Esophagus mucosa (tissue), 1 donor: ENCODE measurements at regions not wholly inside any gene's neighbourhood (a gene's known extent, or its start where the extent isn't known, plus 50 kb on each side); places are given as distances from the start of the nearest gene placed in this dataset.

Source experiments
- ATAC-seq: fragments of 200-7000 bp; cut with Tn5 transposase; one replicate; pipeline ENCODE4 v1.9.1; 2020
- donor health status: DM: yes; HTN: yes; CAD: no.

DNA sequence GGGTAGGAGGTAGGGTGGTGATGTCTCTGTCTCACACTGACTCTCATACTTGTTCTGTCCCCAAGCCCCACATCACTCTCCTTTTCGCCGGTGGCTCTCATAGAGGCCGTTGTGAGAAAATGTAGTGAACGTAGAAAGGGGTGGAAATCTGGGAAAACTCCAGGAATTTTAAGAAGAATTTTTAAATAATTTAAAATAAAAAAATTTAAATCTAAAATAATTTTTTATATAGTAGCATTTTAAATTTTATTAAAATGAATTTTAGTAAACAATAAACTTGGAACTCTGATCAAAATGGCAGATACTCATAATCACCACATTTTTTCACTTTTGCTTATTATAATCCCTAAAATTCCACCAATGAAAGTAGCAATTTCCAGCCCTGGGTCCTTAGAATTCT is 473.6 kb upstream of the ZFHX3 start:
- ATAC-seq, result no peak

DNA sequence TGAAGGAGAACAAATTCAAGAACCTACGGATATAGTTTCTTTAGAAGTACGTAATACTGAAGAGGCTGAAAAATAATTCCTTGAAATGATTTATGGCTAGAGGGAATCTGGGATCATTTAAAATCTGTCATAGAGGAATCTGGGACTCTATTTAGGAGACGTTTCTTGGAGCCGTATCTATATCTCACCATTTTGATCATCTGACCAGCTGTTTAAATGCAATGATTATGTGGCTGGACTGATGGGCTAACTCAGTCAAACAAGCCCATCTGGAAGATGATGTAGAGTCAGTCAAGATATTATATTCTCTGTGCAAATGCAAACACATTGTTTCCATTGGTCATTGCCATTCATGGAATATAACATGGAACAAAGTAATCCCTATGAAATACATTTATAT is 467.7 kb upstream of the ZFHX3 start:
- no peak for ATAC-seq

DNA sequence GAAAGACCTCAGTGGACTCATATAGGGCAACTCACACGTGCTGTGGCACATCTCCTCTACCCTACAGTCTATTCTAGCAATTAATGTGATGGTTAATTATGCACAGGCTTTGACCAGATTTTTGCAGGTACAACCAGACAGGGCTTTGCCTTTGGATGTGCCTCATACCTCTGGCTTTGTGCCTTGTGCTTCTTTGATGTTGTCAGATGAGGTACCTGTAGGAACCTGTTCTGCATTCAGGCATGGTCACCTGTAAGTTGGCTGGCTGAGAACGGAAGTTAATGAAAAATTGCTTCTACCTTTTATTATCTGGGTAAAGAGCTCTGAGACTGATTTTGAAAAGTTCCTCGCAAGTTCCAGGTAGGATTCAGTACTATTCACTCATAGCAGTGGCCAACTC is 462.9 kb upstream of the ZFHX3 start:
- ATAC-seq, result peak; percentile 86

DNA sequence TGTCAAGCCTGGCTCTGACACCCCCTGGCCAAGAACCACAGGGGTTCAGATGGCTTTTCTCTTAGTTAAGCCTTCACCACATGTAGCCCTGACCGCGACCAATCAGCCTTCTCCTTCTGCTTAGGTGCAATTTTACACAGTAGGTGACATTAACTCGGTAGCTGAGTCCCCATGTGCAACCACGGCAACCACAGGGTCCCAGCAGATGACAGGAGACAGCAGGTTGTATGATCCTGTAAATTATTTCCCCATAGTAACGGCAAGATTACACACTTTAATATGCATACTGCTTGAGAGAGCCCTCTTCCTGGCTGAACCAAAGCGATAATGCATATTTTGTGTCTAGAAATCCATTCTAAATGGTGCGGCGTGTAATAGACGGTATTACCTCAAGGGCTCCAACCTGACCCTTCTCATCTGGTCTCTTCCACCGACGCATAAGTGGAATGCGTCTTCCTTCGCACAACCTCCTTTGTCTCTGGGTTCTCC is 458.7 kb upstream of the ZFHX3 start:
- ATAC-seq, result no peak

DNA sequence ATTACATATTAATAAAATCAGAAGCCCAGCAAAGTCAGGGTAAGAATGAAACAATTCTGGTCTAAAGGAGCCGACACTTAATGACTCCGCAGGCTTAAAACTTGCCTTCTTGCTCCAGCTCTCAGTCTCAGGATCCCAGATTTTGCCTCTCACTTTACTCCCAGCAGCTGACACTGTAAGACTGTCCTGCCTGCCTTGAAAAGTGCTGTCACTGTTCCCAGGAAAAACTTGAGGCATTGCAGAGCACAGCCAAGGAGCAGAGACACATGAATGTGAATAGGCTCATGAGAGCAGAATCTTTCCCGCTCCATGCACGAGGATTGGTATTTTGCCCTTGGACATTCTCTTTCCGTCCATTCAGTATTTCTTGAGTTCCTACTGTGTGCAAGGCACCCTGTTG is 457.6 kb upstream of the ZFHX3 start:
- ATAC-seq, result no peak

DNA sequence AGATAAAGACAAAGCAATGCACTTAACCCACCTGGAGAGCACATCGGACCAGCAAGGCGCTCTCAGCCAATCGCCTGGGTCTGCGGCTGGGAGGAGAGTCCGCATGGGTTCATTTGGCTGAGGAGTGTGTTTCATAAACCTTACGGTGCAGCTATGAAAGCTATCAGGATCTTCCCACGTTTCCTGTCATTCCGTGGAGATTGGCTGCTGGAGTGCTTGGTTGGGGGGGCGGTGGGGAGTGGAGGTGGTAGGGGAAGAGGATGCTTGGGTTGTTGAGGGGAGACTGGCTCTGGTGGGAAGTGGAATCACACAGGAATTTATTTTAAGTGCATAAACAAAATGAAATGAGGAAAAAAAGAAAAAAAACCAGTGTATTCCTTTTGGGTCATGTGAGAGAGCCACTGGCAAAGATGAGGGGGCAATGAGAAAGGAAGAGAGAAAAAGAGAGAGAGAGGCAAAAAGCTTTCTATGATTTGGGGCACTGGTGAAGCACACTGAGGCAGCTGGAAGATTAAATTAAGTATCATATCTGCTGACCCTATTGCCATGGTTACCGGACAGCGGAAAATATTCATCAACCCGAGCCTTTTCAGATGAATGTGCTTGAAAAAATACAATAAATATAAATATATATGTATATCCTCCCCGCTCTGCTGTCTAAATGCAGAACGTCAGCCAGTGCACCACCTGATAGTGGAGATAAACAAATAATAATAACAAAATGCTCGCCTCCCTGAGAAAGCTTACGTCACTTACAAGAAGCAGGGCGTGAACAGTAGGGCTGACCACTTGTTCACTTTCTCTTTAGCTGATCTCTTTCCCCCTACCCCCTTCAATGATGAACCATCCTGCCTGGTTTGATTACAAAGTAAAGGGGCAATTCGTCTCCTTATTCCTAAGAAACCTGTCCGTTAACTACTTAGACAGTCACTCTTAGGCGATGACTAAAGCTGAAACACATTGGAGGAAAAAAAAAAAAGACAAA is 457.0 kb upstream of the ZFHX3 start:
- ATAC-seq, result no peak

DNA sequence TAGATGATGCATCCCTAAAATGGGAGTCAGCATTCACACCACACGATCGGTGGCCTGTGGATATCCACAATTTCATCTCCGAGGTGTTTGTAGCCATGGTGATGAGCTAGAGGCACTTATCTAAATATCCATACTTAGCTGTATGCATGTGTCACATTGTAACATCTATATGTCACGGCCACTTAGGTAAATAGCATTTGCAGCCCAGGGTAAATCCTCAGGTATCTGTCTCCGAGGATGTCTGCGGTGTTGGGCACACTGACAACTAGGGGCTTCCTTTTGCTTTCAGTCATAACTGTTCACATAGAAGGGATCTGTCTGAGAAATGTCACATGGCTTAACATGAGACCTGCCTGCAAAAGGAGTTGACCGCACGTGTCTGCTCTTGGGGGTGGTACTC is 455.2 kb upstream of the ZFHX3 start:
- no peak for ATAC-seq

DNA sequence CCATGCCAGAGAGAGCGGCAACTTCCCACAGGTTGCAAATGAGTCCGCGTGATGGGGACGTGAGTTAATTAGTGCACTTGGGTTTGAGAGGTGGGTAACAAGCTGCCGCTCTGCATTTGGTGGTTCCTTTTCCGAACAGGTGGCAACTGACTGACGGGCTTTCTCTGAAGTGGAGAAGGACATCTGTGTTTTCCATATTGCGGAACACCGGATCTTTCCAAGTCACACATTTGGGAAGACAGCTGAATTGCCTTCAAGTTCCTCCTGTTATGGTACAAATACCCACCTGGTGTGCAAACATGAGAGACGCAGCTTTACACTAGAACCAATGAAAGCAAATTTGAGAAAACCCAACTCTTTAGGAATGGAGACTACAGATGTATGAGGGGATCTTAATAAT is 451.3 kb upstream of the ZFHX3 start:
- no peak for ATAC-seq

DNA sequence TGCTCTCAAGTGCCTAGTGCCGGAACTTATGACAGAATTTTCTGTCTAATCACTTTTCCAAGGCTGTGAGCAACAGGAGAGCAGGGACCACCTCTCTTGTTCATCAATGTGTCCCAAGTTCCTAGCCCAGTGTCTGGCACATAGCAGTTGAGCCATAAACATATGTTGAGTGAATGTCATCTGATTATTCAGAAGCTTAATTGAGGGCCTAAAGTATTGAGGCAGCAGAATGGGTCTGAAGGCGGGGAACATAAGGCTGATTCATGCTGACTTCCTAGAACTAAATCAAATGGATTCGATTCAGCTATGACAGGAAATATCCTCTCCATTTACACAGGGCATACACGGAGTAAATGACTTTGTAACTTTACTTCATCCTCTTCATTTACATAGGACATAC is 438.0 kb upstream of the ZFHX3 start:
- no peak for ATAC-seq

DNA sequence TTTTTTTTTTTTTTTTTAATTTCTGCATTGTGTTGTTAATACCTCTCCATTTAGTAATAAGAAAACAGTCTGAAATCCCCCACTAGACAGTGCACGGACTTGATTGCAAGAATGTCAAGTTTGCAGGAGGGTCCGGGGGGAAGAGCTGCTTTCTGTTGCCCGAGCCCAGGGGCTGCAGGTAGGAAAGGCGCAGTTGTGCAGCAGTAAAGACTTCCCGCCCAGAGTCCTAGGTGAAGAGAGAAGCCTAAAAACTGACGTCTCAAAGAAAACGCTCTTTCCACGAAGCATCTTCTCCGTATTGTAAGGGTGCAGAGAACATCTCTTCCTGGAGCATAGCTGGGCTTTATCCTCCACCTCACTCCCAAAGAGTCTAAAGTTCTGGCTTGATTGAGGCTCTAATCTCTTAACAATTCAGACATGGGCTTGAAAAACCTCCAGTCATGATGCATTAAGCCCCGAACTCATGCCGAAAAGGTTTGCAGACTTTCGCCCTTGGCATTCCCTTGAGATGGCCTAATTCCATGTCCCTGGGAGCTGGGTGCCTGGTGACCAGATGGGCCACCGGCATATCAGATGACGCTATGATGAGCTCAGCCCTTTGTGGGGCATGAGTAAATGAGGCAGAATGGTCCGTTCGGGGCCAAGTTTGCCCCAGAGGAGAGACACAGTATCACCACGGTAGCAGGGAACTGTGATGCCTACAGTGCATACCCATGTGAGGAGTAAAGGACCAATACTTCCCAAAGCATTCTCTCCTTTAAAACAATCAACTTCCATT is 436.2 kb upstream of the ZFHX3 start:
- no peak for ATAC-seq

DNA sequence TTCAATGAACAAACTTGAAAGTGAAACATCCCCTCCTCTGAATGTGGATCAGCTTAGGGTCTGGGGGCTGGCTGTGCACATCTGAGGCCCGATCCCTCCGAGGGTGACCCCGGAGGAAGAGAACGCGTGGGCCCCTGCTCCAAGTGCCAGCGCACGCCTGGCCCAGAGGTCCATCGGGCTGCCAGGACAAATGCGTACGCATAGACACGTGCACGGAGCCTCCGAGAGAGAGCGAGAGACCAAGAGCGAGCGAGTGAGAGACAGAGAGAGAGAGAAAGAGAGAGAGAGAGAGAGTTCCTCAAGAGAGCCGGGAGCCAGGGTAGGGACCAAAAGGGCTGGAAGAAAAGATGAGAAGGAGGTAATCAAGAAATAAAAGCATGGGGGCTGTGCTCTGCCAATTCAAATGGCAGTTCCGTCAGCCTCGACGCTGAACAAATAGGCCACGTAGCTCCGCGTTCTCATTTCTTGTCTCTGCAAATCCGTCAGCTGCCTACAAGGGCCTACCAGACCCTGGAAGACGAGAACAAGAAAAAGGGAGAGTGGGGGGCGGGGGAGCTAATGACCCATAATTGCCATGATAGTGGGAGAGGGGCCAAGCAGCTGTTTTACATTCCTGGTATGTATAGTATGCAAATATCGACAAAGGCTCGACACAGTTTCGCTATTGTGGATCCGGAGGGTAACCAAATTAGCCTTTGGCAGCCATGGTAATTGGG is 435.3 kb upstream of the ZFHX3 start:
- no peak for ATAC-seq

DNA sequence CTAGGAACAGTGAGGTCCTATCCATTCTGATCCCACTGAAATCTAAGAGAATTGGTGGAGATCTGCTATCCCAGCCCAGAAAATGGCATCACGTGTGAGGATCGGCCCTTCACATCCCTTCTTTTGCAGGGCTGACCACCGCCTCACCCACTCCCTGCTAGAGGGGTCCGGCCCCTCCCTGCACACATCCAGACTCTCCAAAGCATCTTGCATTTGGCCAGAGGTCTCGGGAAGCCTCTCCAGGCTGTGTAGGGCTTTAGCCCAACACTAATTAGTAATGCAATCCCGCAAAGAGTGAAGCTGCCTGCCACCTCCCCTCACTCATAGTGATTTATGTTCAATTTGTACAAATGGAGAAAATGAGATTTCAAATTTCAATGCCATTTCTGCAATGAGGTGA is 434.4 kb upstream of the ZFHX3 start:
- no peak for ATAC-seq

DNA sequence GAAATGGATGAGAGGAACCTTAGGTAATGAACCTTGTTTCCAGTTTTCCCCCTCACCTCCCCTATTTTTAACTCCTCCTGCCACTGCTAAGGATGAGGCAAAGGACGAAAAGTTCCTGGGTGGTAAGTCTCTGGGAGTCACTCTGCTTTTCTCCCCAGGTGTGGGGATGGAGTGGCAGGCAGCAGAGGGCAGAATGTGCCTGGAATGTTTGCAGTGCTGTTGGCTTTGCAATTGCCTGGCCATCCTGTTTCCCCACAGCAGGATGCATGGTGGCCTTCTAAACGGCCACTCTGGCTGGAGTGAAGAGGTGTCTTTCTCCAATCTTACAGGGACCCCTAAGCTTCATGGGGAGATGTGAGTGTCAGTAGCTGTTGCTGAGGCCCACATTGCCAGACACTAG is 432.5 kb upstream of the ZFHX3 start:
- no peak for ATAC-seq

DNA sequence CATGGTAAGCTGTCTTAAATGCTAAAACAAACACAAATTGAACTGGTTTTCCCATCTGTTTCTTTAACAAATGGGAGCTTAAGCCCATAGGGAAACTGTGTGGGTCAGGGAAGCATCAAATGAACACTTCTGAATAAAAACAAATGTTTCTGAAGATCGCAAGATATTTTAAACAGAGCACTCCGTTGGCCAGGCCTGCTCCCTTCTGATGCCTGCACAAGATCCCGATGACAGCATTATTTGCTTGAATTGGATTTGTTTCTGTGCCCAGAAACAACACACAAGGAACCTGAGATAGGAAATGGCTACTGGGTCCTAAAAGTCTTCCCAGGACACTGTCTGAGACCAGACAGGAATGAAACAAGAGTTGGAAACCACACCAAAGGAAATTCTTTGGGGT is 425.8 kb upstream of the ZFHX3 start:
- ATAC-seq, result no peak

DNA sequence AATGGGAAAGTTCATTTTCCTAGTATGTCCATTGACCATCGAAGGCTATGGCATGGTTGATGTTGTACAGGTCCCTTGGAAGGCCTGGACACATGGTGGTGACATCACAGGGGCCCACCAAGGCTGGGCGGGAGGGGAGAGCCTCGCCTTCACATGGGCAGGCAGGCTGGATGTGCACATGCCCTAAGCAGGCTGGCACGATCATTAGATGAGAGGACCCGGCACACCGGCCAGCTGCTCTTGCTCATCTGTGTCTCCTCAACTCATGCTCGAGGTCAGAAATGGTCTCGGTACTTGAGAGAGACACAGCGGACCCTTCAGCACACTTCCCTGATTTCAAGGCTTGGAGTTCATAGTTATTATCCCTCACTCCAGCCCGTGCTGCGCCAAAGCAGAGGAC is 416.9 kb upstream of the ZFHX3 start:
- no peak for ATAC-seq

DNA sequence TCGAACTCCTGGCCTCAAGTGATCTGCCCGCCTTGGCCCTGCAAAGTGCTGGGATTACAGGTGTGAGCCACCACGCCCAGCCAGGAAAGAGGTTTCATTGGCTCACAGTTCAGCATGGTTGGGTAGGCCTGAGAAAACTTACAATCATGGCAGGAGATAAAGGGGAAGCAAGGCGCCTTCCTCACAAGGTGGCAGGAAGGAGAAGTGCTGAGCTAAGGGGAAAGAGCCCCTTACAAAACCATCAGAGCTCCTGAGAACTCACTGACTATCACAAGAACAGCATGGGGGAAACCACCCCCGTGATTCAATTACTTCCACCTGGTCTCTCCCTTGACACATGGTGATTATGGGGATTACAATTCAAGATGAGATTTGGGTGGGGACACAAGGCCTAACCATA is 411.7 kb upstream of the ZFHX3 start:
- ATAC-seq, result no peak

DNA sequence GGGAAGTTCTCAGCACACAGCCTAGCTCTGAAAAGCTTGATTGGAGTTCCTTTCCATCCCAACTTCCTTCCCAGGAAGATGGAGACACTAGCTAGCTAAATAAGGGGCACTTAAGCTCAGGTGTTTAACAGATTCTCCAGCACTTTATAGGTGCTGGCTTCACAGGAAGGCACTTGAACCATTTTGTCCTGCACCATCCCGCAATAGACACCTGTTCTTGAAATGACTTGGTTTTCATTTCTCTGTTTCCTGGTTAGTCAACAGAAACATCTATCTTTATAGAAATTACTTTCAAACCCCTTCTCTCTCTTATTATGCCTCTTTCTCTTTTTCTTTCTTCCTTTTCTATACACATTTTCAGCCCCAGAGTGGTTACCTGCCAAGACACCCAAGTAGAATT is 409.9 kb upstream of the ZFHX3 start:
- no peak for ATAC-seq

DNA sequence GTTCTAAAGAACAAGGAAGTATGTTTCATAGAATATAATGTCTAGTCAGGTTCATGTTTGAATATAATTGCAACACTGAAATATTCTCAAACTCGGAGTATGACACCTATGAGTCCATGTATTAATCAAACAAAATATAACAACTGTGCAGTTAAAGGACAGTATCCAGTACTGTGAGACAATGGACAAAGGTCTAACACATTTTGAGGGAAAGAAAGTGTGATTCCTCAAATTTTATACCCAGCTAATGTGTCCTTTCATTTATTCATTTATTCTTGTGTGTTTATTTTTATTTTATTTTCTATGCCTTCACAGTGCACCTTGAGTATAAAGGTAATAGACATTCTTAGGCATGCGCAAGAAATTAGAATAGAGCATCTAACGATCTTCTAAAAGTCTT is 401.0 kb upstream of the ZFHX3 start:
- no peak for ATAC-seq

DNA sequence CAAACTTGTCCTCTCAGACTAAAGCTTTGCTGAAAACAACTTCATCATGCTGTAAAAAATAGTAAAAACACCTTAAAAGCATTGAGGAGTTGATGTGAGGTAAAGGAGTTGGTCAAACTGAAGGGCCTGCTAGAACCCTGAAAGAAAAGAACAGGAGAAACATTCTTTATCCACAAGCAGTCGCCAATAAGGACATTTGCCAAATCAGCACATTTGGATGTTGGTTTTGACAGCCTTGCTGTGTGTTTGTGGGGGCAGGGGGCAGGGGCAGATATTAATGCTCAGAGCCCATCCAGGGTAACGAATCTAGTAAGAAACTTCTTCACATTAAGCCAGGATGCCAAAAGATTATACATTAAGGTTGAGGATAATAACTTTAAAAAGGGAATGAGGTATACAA is 399.9 kb upstream of the ZFHX3 start:
- no peak for ATAC-seq

DNA sequence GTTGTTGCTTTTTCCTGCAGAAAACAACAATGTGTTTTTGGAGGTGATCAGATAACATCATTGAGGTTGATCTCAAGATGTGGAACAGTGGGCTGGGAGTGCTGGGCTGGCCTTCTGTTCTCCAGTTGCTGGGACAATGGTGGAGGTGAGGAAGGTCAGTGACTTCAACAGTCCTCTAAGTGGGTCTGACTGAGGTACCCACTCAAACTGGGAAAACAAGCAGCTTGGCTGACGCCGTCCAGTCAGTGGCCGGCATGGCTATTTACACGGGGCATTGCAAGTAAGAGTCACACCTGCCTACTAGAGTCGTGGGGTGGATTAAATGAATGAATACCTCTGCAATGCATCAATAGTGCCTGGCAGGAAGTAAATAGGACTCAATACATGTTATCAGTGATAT is 386.7 kb upstream of the ZFHX3 start:
- no peak for ATAC-seq

DNA sequence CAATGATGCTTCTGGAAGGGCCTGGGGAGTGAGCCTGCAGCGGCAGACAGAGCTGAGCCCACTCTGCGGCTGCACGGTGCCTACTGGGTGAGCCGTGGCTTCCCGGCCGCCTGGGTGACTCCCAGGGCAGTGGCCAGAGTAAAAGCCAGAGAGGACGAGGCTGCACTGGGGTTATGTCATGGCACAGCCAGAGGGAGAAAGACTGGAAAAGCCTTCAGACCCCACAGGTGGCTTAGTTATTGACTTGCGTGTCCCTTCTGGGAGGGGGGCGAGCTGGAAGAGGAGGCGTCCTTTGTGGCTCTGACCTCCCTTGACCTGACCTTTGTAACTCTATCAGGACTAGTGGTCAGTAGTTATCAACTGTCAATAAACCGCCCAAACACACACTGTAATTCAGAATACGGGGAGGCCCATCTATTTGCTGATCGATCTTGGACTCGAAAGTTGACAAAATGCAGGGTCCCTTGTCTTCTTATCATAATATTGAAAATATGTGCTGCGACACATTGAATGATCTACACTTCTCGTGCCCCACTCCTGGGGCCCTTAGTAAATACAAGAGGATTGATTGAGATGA is 385.9 kb upstream of the ZFHX3 start:
- no peak for ATAC-seq

DNA sequence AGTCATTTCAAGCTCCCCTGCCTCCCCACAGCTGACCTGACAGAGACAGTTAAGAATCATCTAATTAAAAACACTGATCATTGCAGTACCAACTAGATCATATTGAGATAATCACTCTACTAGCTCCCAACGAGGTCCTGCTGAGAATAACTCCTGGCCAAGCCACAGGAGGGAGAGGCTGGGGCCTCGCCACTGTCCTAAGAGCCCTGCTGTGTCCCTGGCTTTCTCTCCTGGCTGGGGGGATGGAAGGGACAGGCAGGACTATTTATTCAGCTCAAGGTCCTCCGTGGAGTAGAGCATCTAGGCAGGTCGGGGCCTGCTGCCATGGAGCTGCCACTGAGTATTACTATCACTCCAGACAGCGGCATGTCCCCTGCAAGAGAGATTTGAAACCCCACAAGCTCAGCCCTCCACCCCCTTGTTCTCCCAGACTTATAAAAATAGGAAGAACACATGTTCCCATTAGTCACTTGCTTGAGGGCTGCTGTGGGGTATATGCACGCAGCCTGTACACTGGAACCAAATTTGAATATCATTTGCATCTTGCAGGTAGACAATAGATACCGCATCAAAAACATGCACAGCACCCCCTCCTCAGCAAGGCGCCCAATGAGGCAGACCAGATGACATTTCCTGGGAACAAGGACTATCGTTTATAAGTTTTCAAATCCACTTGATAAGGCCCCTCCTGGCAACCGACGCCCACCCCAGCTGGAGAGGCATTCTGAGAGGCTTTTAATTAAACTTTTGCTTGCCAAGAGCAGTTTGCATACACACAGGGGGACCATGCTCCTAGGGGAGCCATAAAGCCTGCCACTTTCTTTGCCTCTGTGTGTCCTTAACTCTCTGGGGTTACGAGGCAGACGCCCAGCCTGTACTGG is 385.2 kb upstream of the ZFHX3 start:
- ATAC-seq, result no peak
